HEK293 (cell line): ENCODE measurements at regions not wholly inside any gene's neighbourhood (a gene's known extent, or its start where the extent isn't known, plus 50 kb on each side); places are given as distances from the start of the nearest gene placed in this dataset.

Source experiments
- CTCF ChIA-PET: fragments of 350-600 bp; formaldehyde crosslinking; extraction: SDS; loops from one replicate; lab custom pipeline; 2021; ENCODE audit warnings: antibody characterized with exemption; lab: Yijun Ruan, JAX
- POLR2A ChIA-PET: fragments of 300-600 bp; formaldehyde crosslinking; extraction: SDS; loops from one replicate; lab custom pipeline; 2020; ENCODE audit warnings: antibody characterized with exemption, inconsistent platforms; lab: Yijun Ruan, JAX
- H3K27ac ChIP-seq: fragments of 200-500 bp; sonication (Bioruptor generic); 2 replicates; pipeline ENCODE4 v1.5.1; 2014; ENCODE audit warnings: low read depth, low read length, control low read depth, inconsistent platforms; ENCODE audit errors: extremely low read depth
- H3K36me3 ChIP-seq, 2 experiments: fragments of 200-500 bp in 1 of 2; sonication (Bioruptor generic) in 1 of 2; 1 replicate in 1 of 2; 2 replicates in 1 of 2; pipeline ENCODE4 v1.5.1; 2014 to 2017; ENCODE audit warnings: inconsistent platforms in 2 of 2, low read length in 2 of 2; ENCODE audit not compliant: control insufficient read depth in 2 of 2, insufficient read depth in 1 of 2
- H3K4me1 ChIP-seq: fragments of 200-500 bp; sonication (Bioruptor generic); 2 replicates; pipeline ENCODE4 v1.5.1; 2014; ENCODE audit warnings: mild to moderate bottlenecking, low read length, inconsistent platforms; ENCODE audit not compliant: control insufficient read depth, insufficient read depth
- H3K4me3 ChIP-seq: 2 replicates; pipeline ENCODE4 v1.5.1; 2011; ENCODE audit warnings: low read depth, mild to moderate bottlenecking, control low read depth, low read length, moderate library complexity
- H3K9me3 ChIP-seq: fragments of 200-500 bp; sonication (Bioruptor generic); 2 replicates; pipeline ENCODE4 v1.5.1; 2014; ENCODE audit warnings: low read depth, low read length, inconsistent platforms; ENCODE audit not compliant: control insufficient read depth, insufficient read depth
- AEBP2 ChIP-seq: fragments of 450-650 bp; formaldehyde crosslinking; IDR thresholded peaks from 2 replicates; pipeline ENCODE4 v1.5.1; 2016; ENCODE audit warnings: missing biosample characterization, missing genetic modification characterization, borderline replicate concordance
- ATF2 ChIP-seq: fragments of 450-650 bp; formaldehyde crosslinking; IDR thresholded peaks from 2 replicates; pipeline ENCODE4 v1.5.1; 2016; ENCODE audit warnings: missing biosample characterization, missing genetic modification characterization, low read depth
- BCL11A ChIP-seq: fragments of 450-650 bp; formaldehyde crosslinking; IDR thresholded peaks from 2 replicates; pipeline ENCODE4 v1.5.1; 2016; ENCODE audit warnings: low read depth, missing biosample characterization, missing genetic modification characterization
- HOXC10 ChIP-seq: sonication (generic); formaldehyde crosslinking; IDR thresholded peaks from 2 replicates; pipeline ENCODE4 v1.8.1; 2023; ENCODE audit warnings: mild to moderate bottlenecking, missing genetic modification reagents
- KLF7 ChIP-seq: fragments of 450-650 bp; formaldehyde crosslinking; IDR thresholded peaks from 2 replicates; pipeline ENCODE4 v1.5.1; 2016; ENCODE audit warnings: missing biosample characterization, missing genetic modification characterization, borderline replicate concordance
- KLF8 ChIP-seq: fragments of 450-650 bp; formaldehyde crosslinking; IDR thresholded peaks from 2 replicates; pipeline ENCODE4 v1.5.1; 2016; ENCODE audit warnings: missing biosample characterization, missing genetic modification characterization
- OVOL3 ChIP-seq: fragments of 450-650 bp; formaldehyde crosslinking; IDR thresholded peaks from 2 replicates; pipeline ENCODE4 v1.5.1; 2016; ENCODE audit warnings: missing biosample characterization, missing genetic modification characterization
- SALL2 ChIP-seq: fragments of 450-650 bp; formaldehyde crosslinking; IDR thresholded peaks from 2 replicates; pipeline ENCODE4 v1.5.0; 2017; ENCODE audit warnings: missing biosample characterization, mild to moderate bottlenecking, missing genetic modification characterization, borderline replicate concordance
- SP3 ChIP-seq: fragments of 450-650 bp; formaldehyde crosslinking; IDR thresholded peaks from 2 replicates; pipeline ENCODE4 v1.5.1; 2016; ENCODE audit warnings: missing biosample characterization, missing genetic modification characterization
- ZEB2 ChIP-seq: fragments of 450-650 bp; formaldehyde crosslinking; IDR thresholded peaks from 2 replicates; pipeline ENCODE4 v1.5.1; 2016; ENCODE audit warnings: missing biosample characterization, missing genetic modification characterization
- ZNF184 ChIP-seq: fragments of 450-650 bp; IDR thresholded peaks from 2 replicates; pipeline ENCODE4 v1.5.1; 2018; ENCODE audit warnings: missing biosample characterization, mild to moderate bottlenecking, missing genetic modification characterization
- ZNF324 ChIP-seq: fragments of 450-650 bp; formaldehyde crosslinking; IDR thresholded peaks from 2 replicates; pipeline ENCODE4 v1.5.1; 2016; ENCODE audit warnings: missing biosample characterization, missing genetic modification characterization
- ZNF394 ChIP-seq: fragments of 450-650 bp; formaldehyde crosslinking; IDR thresholded peaks from 2 replicates; pipeline ENCODE4 v1.5.1; 2016; ENCODE audit warnings: missing biosample characterization, missing genetic modification characterization, mild to moderate bottlenecking, moderate library complexity, borderline replicate concordance
- ZNF404 ChIP-seq: fragments of 450-650 bp; formaldehyde crosslinking; IDR thresholded peaks from 2 replicates; pipeline ENCODE4 v1.5.1; 2017; ENCODE audit warnings: missing biosample characterization, missing genetic modification characterization
- ZNF488 ChIP-seq: fragments of 450-650 bp; formaldehyde crosslinking; IDR thresholded peaks from 2 replicates; pipeline ENCODE4 v1.5.1; 2016; ENCODE audit warnings: missing biosample characterization, missing genetic modification characterization
- ZNF514 ChIP-seq: fragments of 450-650 bp; formaldehyde crosslinking; IDR thresholded peaks from 2 replicates; pipeline ENCODE4 v1.5.1; 2016; ENCODE audit warnings: missing biosample characterization, missing genetic modification characterization
- ZNF521 ChIP-seq: fragments of 450-650 bp; formaldehyde crosslinking; IDR thresholded peaks from 2 replicates; pipeline ENCODE4 v1.5.1; 2017; ENCODE audit warnings: missing biosample characterization, mild to moderate bottlenecking, missing genetic modification characterization
- ZNF529 ChIP-seq: fragments of 450-650 bp; formaldehyde crosslinking; IDR thresholded peaks from 2 replicates; pipeline ENCODE4 v1.5.1; 2017; ENCODE audit warnings: missing genetic modification characterization, missing biosample characterization; ENCODE audit not compliant: insufficient replicate concordance
- ZNF561 ChIP-seq: fragments of 450-650 bp; IDR thresholded peaks from 2 replicates; pipeline ENCODE4 v1.5.1; 2018; ENCODE audit warnings: missing biosample characterization, missing genetic modification characterization, borderline replicate concordance
- ZNF623 ChIP-seq: fragments of 450-650 bp; formaldehyde crosslinking; IDR thresholded peaks from 2 replicates; pipeline ENCODE4 v1.5.1; 2016; ENCODE audit warnings: missing biosample characterization, missing genetic modification characterization
- TF ChIP-seq, protein P1 (sequence below): fragments of 450-650 bp; formaldehyde crosslinking; IDR thresholded peaks from 2 replicates; pipeline ENCODE4 v1.5.1; 2017; ENCODE audit warnings: missing biosample characterization, missing genetic modification characterization
- TF ChIP-seq, protein P2 (sequence below): fragments of 450-650 bp; formaldehyde crosslinking; IDR thresholded peaks from 2 replicates; pipeline ENCODE4 v1.5.1; 2016; ENCODE audit warnings: missing biosample characterization, missing genetic modification characterization
- TF ChIP-seq, protein P3 (sequence below): fragments of 450-650 bp; formaldehyde crosslinking; IDR thresholded peaks from 2 replicates; pipeline ENCODE4 v1.5.1; 2016; ENCODE audit warnings: missing biosample characterization, missing genetic modification characterization, low read depth

- TF ChIP-seq AEBP2 (tag by site-specific recombination), result no peak
- TF ChIP-seq ZNF521 (tag by site-specific recombination), result no peak
- no peak for TF ChIP-seq ZEB2 (tag by site-specific recombination)
- TF ChIP-seq HOXC10 (CRISPR knock-in tag), result no peak
- no peak for TF ChIP-seq ZNF623
Measured at GRCh38 chr11:80872116-80872728, 1431.4 kb upstream of the TENM4 start (continued).

DNA sequence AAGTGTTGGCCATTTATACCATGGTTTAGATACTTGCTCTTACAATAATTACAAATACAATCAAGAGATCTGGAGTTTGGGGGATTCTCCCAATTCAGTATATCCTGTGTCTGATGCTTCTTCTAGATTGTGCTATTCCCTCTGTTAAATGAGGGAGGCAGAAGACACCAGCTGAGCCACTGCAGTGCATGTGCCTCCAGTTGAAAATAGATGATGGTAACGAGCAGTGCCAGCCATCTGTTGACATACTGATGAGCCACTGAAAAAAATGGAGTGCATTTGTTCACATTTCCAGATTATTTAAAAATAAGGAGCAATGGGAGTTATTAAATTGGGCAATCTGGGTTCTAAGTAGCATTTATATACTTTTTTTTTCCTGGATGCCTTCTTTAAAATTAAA lies 1428.0 kb upstream of the TENM4 start:
- Histone ChIP-seq H3K27ac (no peak overlapping the region), H3K4me1 (no peaks in the 10 kb centered on the region), H3K36me3 (no peaks in the 10 kb centered on the region), H3K9me3 (no peaks in the 10 kb centered on the region), H3K4me3 (no peak overlapping the region)
- ChIA-PET CTCF (no interaction called here), POLR2A (no interaction called here)
- TF ChIP-seq ZNF529 (no peak), SP3 (tag by site-specific recombination) (no peak), KLF7 (tag by site-specific recombination) (no peak), ZNF514 (no peak), BCL11A (tag by site-specific recombination) (no peak), ZNF324 (tag by site-specific recombination) (no peak), OVOL3 (tag by site-specific recombination) (no peak), ZNF488 (tag by site-specific recombination) (no peak), ATF2 (no peak), ZNF561 (tag by site-specific recombination) (no peak), ZNF404 (tag by site-specific recombination) (no peak), SALL2 (tag by site-specific recombination) (no peak), ZNF184 (tag by site-specific recombination) (no peak), ZNF394 (no peak), KLF8 (tag by site-specific recombination) (no peak)
- TF ChIP-seq, protein P1, sequence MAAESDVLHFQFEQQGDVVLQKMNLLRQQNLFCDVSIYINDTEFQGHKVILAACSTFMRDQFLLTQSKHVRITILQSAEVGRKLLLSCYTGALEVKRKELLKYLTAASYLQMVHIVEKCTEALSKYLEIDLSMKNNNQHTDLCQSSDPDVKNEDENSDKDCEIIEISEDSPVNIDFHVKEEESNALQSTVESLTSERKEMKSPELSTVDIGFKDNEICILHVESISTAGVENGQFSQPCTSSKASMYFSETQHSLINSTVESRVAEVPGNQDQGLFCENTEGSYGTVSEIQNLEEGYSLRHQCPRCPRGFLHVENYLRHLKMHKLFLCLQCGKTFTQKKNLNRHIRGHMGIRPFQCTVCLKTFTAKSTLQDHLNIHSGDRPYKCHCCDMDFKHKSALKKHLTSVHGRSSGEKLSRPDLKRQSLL (tag by site-specific recombination), result no peak
- TF ChIP-seq, protein P2, sequence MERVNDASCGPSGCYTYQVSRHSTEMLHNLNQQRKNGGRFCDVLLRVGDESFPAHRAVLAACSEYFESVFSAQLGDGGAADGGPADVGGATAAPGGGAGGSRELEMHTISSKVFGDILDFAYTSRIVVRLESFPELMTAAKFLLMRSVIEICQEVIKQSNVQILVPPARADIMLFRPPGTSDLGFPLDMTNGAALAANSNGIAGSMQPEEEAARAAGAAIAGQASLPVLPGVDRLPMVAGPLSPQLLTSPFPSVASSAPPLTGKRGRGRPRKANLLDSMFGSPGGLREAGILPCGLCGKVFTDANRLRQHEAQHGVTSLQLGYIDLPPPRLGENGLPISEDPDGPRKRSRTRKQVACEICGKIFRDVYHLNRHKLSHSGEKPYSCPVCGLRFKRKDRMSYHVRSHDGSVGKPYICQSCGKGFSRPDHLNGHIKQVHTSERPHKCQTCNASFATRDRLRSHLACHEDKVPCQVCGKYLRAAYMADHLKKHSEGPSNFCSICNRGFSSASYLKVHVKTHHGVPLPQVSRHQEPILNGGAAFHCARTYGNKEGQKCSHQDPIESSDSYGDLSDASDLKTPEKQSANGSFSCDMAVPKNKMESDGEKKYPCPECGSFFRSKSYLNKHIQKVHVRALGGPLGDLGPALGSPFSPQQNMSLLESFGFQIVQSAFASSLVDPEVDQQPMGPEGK (tag by site-specific recombination), result no peak
- TF ChIP-seq, protein P3, sequence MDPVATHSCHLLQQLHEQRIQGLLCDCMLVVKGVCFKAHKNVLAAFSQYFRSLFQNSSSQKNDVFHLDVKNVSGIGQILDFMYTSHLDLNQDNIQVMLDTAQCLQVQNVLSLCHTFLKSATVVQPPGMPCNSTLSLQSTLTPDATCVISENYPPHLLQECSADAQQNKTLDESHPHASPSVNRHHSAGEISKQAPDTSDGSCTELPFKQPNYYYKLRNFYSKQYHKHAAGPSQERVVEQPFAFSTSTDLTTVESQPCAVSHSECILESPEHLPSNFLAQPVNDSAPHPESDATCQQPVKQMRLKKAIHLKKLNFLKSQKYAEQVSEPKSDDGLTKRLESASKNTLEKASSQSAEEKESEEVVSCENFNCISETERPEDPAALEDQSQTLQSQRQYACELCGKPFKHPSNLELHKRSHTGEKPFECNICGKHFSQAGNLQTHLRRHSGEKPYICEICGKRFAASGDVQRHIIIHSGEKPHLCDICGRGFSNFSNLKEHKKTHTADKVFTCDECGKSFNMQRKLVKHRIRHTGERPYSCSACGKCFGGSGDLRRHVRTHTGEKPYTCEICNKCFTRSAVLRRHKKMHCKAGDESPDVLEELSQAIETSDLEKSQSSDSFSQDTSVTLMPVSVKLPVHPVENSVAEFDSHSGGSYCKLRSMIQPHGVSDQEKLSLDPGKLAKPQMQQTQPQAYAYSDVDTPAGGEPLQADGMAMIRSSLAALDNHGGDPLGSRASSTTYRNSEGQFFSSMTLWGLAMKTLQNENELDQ (tag by site-specific recombination), result no peak
